Loucy (cell line): ENCODE measurements at regions not wholly inside any gene's neighbourhood (a gene's known extent, or its start where the extent isn't known, plus 50 kb on each side); places are given as distances from the start of the nearest gene placed in this dataset.

Source experiments
- H2AFZ ChIP-seq: fragments of 200-600 bp; sonication (generic); 2 replicates; pipeline ENCODE4 v1.6.0; 2016; ENCODE audit warnings: antibody characterized with exemption, mild to moderate bottlenecking, low read length, moderate library complexity
- H3F3A ChIP-seq: fragments of 200-600 bp; 2 replicates; pipeline ENCODE4 v1.6.0; 2016; ENCODE audit warnings: antibody characterized with exemption, low read depth, mild to moderate bottlenecking
- H3K27me3 ChIP-seq: fragments of 200-600 bp; sonication (generic); 2 replicates; pipeline ENCODE4 v1.6.1; 2014; ENCODE audit warnings: low read length, mild to moderate bottlenecking; ENCODE audit not compliant: insufficient read depth, poor library complexity, severe bottlenecking
- H3K36me3 ChIP-seq: fragments of 200-600 bp; sonication (generic); 2 replicates; pipeline ENCODE4 v1.6.1; 2016; ENCODE audit warnings: low read length; ENCODE audit not compliant: insufficient read depth
- H3K4me1 ChIP-seq: fragments of 200-600 bp; sonication (generic); 2 replicates; pipeline ENCODE4 v1.5.1; 2014; ENCODE audit warnings: low read length, mild to moderate bottlenecking; ENCODE audit not compliant: insufficient read depth, poor library complexity, severe bottlenecking
- H3K4me2 ChIP-seq: fragments of 200-600 bp; sonication (generic); 2 replicates; pipeline ENCODE4 v1.6.0; 2014; ENCODE audit warnings: antibody characterized with exemption, low read length, low read depth, mild to moderate bottlenecking; ENCODE audit not compliant: poor library complexity, severe bottlenecking
- H3K4me3 ChIP-seq: fragments of 200-600 bp; sonication (generic); 2 replicates; pipeline ENCODE4 v1.5.1; 2014; ENCODE audit warnings: low read length, mild to moderate bottlenecking, mixed read lengths; ENCODE audit not compliant: poor library complexity, severe bottlenecking
- H3K79me2 ChIP-seq: fragments of 200-600 bp; sonication (generic); 2 replicates; pipeline ENCODE4 v1.6.1; 2014; ENCODE audit warnings: low read length; ENCODE audit not compliant: insufficient read depth
- H3K9ac ChIP-seq: fragments of 200-600 bp; sonication (generic); 2 replicates; pipeline ENCODE4 v1.6.0; 2014; ENCODE audit warnings: mild to moderate bottlenecking, low read depth, low read length, moderate library complexity; ENCODE audit not compliant: poor library complexity, severe bottlenecking
- H3K9me2 ChIP-seq: fragments of 200-600 bp; sonication (generic); replicated peaks from 2 replicates; pipeline ENCODE4 v1.6.1; 2016; ENCODE audit warnings: low read depth, low read length, mixed read lengths
- H3K9me3 ChIP-seq: fragments of 200-600 bp; sonication (generic); 2 replicates; pipeline ENCODE4 v1.6.1; 2014; ENCODE audit warnings: mild to moderate bottlenecking, antibody characterized with exemption, low read length, low read depth; ENCODE audit not compliant: insufficient read depth
- H4K20me1 ChIP-seq: fragments of 200-600 bp; sonication (generic); 2 replicates; pipeline ENCODE4 v1.6.0; 2014; ENCODE audit warnings: antibody characterized with exemption, low read length, mild to moderate bottlenecking; ENCODE audit not compliant: insufficient read depth, poor library complexity, severe bottlenecking
- CTCF ChIP-seq: fragments of 200-600 bp; sonication (generic); conservative IDR thresholded peaks from 2 replicates; pipeline ENCODE4 v1.5.1; 2014; ENCODE audit warnings: mild to moderate bottlenecking, antibody characterized with exemption, low read length
- EZH2phosphoT487 ChIP-seq: fragments of 200-600 bp; IDR thresholded peaks from 2 replicates; pipeline ENCODE4 v1.6.1; 2018; ENCODE audit warnings: antibody characterized with exemption, mild to moderate bottlenecking, moderate library complexity, borderline replicate concordance

GRCh38 chr1:187947359-187947758 is 1118.6 kb downstream of the PLA2G4A start:
- no peaks in the 10 kb centered on the region for H3K27me3 ChIP-seq

GRCh38 chr1:187948170-187948794 is 1119.5 kb downstream of the PLA2G4A start:
- H3K9ac ChIP-seq: no peak overlapping the region
- H3F3A ChIP-seq: no peaks in the 10 kb centered on the region
- H3K27me3 ChIP-seq: no peaks in the 10 kb centered on the region
- no peaks in the 10 kb centered on the region for H3K9me3 ChIP-seq
- no peaks in the 10 kb centered on the region for H3K36me3 ChIP-seq
- H2AFZ ChIP-seq: no peak overlapping the region
- no peaks in the 10 kb centered on the region for H4K20me1 ChIP-seq
- no peaks in the 10 kb centered on the region for H3K79me2 ChIP-seq
- no peaks in the 10 kb centered on the region for H3K4me1 ChIP-seq
- TF ChIP-seq EZH2phosphoT487 (no peak), CTCF (no peak)
- H3K4me2 ChIP-seq: no peak overlapping the region
- H3K9me2 ChIP-seq: no peaks in the 10 kb centered on the region
- no peak overlapping the region for H3K4me3 ChIP-seq

More at GRCh38 chr1:187947359-187947758, 1118.6 kb downstream of the PLA2G4A start:
- no peaks in the 10 kb centered on the region for H3K4me1 ChIP-seq
- no peaks in the 10 kb centered on the region for H3K9me3 ChIP-seq
- H4K20me1 ChIP-seq: no peaks in the 10 kb centered on the region
- H3K9ac ChIP-seq: no peak overlapping the region
- H3K79me2 ChIP-seq: no peaks in the 10 kb centered on the region
- TF ChIP-seq EZH2phosphoT487 (no peak), CTCF (no peak)
- no peaks in the 10 kb centered on the region for H3F3A ChIP-seq
- no peak overlapping the region for H3K4me3 ChIP-seq
- no peaks in the 10 kb centered on the region for H3K9me2 ChIP-seq
- H3K4me2 ChIP-seq: no peak overlapping the region
- H2AFZ ChIP-seq: no peak overlapping the region
- H3K36me3 ChIP-seq: no peaks in the 10 kb centered on the region

- Histone ChIP-seq H4K20me1 (no peaks in the 10 kb centered on the region), H3K79me2 (no peaks in the 10 kb centered on the region), H3K9ac (no peak overlapping the region), H3K9me3 (no peaks in the 10 kb centered on the region), H3K4me2 (no peak overlapping the region), H3K27me3 (no peaks in the 10 kb centered on the region), H3K36me3 (no peaks in the 10 kb centered on the region), H3K9me2 (no peaks in the 10 kb centered on the region), H3F3A (no peaks in the 10 kb centered on the region), H2AFZ (no peak overlapping the region), H3K4me1 (no peaks in the 10 kb centered on the region), H3K4me3 (no peak overlapping the region)
- TF ChIP-seq EZH2phosphoT487 (no peak), CTCF (no peak)
These were observed 1120.8 kb downstream of the PLA2G4A start for GRCh38 chr1:187949567-187949966.
